ENCODE measurements at regions not wholly inside any gene's neighbourhood (a gene's known extent, or its start where the extent isn't known, plus 50 kb on each side); places are given as distances from the start of the nearest gene placed in this dataset.

GRCh38 chr15:46242935-46243334 is 608.1 kb downstream of the SQOR start:
- no peaks in the 10 kb centered on the region for H3K27me3 Mint-ChIP-seq
- Histone ChIP-seq H3K79me2 (ENCODE audit: control insufficient read depth, insufficient read depth, low read length) (no peaks in the 10 kb centered on the region), H3K9ac (ENCODE audit: low read length) (no peak overlapping the region), H3K9me3 (ENCODE audit: control extremely low read depth in 1 of 3, control insufficient read depth in 2 of 3, insufficient read depth in 1 of 3, low read length in 2 of 3) (no peaks in the 10 kb centered on the region), H2AFZ (ENCODE audit: insufficient read depth, low read depth, low read length, poor library complexity, severe bottlenecking) (no peak overlapping the region), H4K20me1 (ENCODE audit: control insufficient read depth, insufficient read depth, low read length, poor library complexity, severe bottlenecking) (no peaks in the 10 kb centered on the region), H3K4me2 (replicated peaks; ENCODE audit: low read depth, low read length, poor library complexity, severe bottlenecking) (no peak overlapping the region), H3K4me3 (ENCODE audit: control extremely low read depth in 1 of 5, extremely low read depth in 1 of 5, insufficient read depth in 1 of 5, low read depth in 2 of 5, low read length in 4 of 5) (no peak overlapping the region), H3K36me3 (replicated peaks in 1 of 2; ENCODE audit: control extremely low read depth in 1 of 2, control insufficient read depth in 1 of 2, extremely low read depth in 1 of 2, insufficient read depth in 2 of 2, low read length in 1 of 2) (no peaks in the 10 kb centered on the region), H3K4me1 (ENCODE audit: control insufficient read depth in 2 of 2, insufficient read depth in 2 of 2, low read length in 2 of 2) (no peaks in the 10 kb centered on the region), H3K27me3 (replicated peaks in 1 of 4; ENCODE audit: control extremely low read depth in 1 of 4, control insufficient read depth in 3 of 4, insufficient read depth in 4 of 4, low read length in 3 of 4) (no peaks in the 10 kb centered on the region), H3K27ac (ENCODE audit: low read length in 2 of 2) (no peak overlapping the region)
- H3K9me3 Mint-ChIP-seq (ENCODE audit: insufficient read depth) = peaks cover 3% of the 10 kb centered on the region
- ATAC-seq (ENCODE audit: low read depth) = no peak
- TF ChIP-seq EZH2 (IDR thresholded peaks at IDR 0.05; ENCODE audit: borderline replicate concordance, insufficient read depth, low read depth, low read length, poor library complexity, severe bottlenecking) = no peak
- TF ChIP-seq, protein P1, sequence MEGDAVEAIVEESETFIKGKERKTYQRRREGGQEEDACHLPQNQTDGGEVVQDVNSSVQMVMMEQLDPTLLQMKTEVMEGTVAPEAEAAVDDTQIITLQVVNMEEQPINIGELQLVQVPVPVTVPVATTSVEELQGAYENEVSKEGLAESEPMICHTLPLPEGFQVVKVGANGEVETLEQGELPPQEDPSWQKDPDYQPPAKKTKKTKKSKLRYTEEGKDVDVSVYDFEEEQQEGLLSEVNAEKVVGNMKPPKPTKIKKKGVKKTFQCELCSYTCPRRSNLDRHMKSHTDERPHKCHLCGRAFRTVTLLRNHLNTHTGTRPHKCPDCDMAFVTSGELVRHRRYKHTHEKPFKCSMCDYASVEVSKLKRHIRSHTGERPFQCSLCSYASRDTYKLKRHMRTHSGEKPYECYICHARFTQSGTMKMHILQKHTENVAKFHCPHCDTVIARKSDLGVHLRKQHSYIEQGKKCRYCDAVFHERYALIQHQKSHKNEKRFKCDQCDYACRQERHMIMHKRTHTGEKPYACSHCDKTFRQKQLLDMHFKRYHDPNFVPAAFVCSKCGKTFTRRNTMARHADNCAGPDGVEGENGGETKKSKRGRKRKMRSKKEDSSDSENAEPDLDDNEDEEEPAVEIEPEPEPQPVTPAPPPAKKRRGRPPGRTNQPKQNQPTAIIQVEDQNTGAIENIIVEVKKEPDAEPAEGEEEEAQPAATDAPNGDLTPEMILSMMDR (IDR thresholded peaks at IDR 0.05) = no peak
- intact Hi-C loops (cut with micrococcal nuclease) = no loop called here
- ChIA-PET CTCF (interaction anchor here (0.6 kb wide), 1 partner anchor 48 kb away, joined by 3 read pairs; no protein-coding TSS in a partner anchor), POLR2A (no interaction called here)
- no peaks in the 10 kb centered on the region for H3K4me1 Mint-ChIP-seq
- WGBS (ENCODE audit: insufficient coverage) = no CpG with 5 or more reads among the region's 1 CpG
- H3K27ac Mint-ChIP-seq = no peak overlapping the region
- no peak overlapping the region for H3K4me3 Mint-ChIP-seq
- DNase-seq = no peak

DNA sequence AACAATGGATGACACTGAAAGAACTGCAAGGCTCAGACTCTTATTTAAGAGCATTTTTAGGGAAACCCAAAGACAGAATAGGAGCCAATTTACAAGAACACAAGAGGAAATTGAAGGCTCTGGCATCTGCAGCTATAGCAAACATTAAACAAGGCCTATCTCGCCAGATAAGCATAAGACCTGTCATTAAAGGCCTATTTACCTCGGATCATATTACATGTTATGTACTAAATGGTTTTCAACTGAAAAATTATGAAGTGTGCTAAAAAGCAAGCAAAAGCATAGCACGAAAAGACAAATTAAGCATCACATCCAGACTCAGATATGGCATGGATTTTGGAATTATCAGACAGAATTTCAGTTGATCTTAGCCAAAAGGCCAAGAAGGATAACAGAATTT is 617.1 kb downstream of the SQOR start:
- Mint-ChIP-seq H3K9me3 (ENCODE audit: insufficient read depth) (peaks cover 1% of the 10 kb centered on the region), H3K4me3 (no peak overlapping the region), H3K27me3 (no peaks in the 10 kb centered on the region), H3K4me1 (no peaks in the 10 kb centered on the region), H3K27ac (no peak overlapping the region)
- Histone ChIP-seq H2AFZ (ENCODE audit: insufficient read depth, low read depth, low read length, poor library complexity, severe bottlenecking) (no peak overlapping the region), H3K79me2 (ENCODE audit: control insufficient read depth, insufficient read depth, low read length) (no peaks in the 10 kb centered on the region), H3K4me3 (ENCODE audit: control extremely low read depth in 1 of 5, extremely low read depth in 1 of 5, insufficient read depth in 1 of 5, low read depth in 2 of 5, low read length in 4 of 5) (no peak overlapping the region), H3K36me3 (replicated peaks in 1 of 2; ENCODE audit: control extremely low read depth in 1 of 2, control insufficient read depth in 1 of 2, extremely low read depth in 1 of 2, insufficient read depth in 2 of 2, low read length in 1 of 2) (no peaks in the 10 kb centered on the region), H3K27me3 (replicated peaks in 1 of 4; ENCODE audit: control extremely low read depth in 1 of 4, control insufficient read depth in 3 of 4, insufficient read depth in 4 of 4, low read length in 3 of 4) (no peaks in the 10 kb centered on the region), H4K20me1 (ENCODE audit: control insufficient read depth, insufficient read depth, low read length, poor library complexity, severe bottlenecking) (no peaks in the 10 kb centered on the region), H3K4me2 (replicated peaks; ENCODE audit: low read depth, low read length, poor library complexity, severe bottlenecking) (no peak overlapping the region), H3K9ac (ENCODE audit: low read length) (no peak overlapping the region), H3K4me1 (ENCODE audit: control insufficient read depth in 2 of 2, insufficient read depth in 2 of 2, low read length in 2 of 2) (no peaks in the 10 kb centered on the region), H3K9me3 (ENCODE audit: control extremely low read depth in 1 of 3, control insufficient read depth in 2 of 3, insufficient read depth in 1 of 3, low read length in 2 of 3) (no peaks in the 10 kb centered on the region), H3K27ac (ENCODE audit: low read length in 2 of 2) (no peak overlapping the region)
- no CpG with 5 or more reads among the region's 3 CpGs for WGBS (ENCODE audit: insufficient coverage)
- TF ChIP-seq EZH2 (IDR thresholded peaks at IDR 0.05; ENCODE audit: borderline replicate concordance, insufficient read depth, low read depth, low read length, poor library complexity, severe bottlenecking) = no peak
- TF ChIP-seq, protein P1 (IDR thresholded peaks at IDR 0.05) = no peak
- ATAC-seq (ENCODE audit: low read depth) = no peak
- DNase-seq = no peak
- POLR2A ChIA-PET = no interaction called here
- CTCF ChIA-PET = no interaction called here
- intact Hi-C loops (cut with micrococcal nuclease) = no loop called here

Measured in B cell (primary cell).